Upper lobe of left lung (tissue), 4 donors: ENCODE measurements at regions not wholly inside any gene's neighbourhood (a gene's known extent, or its start where the extent isn't known, plus 50 kb on each side); places are given as distances from the start of the nearest gene placed in this dataset.

Experiments used
- EP300 ChIP-seq, 4 donors: sonication (generic); formaldehyde crosslinking; IDR thresholded peaks; one replicate each; pipeline ENCODE4 v1.5.1; 2017; ENCODE audit warnings: antibody characterized with exemption in 4 of 4, control low read depth in 2 of 4
- POLR2AphosphoS5 ChIP-seq, 2 donors: sonication (generic); formaldehyde crosslinking; IDR thresholded peaks; one replicate each; pipeline ENCODE4 v1.5.1; 2017; ENCODE audit warnings: antibody characterized with exemption in 2 of 2
- TF ChIP-seq, protein P1 (sequence below), 6 experiments: fragments of 450-650 bp in 4 of 6; fragments of 200-600 bp in 2 of 6; sonication (generic) in 2 of 6; IDR thresholded peaks; one replicate each; pipeline ENCODE4 v1.5.1; 2016 to 2019; ENCODE audit warnings: antibody characterized with exemption in 6 of 6

- TF ChIP-seq, protein P1, sequence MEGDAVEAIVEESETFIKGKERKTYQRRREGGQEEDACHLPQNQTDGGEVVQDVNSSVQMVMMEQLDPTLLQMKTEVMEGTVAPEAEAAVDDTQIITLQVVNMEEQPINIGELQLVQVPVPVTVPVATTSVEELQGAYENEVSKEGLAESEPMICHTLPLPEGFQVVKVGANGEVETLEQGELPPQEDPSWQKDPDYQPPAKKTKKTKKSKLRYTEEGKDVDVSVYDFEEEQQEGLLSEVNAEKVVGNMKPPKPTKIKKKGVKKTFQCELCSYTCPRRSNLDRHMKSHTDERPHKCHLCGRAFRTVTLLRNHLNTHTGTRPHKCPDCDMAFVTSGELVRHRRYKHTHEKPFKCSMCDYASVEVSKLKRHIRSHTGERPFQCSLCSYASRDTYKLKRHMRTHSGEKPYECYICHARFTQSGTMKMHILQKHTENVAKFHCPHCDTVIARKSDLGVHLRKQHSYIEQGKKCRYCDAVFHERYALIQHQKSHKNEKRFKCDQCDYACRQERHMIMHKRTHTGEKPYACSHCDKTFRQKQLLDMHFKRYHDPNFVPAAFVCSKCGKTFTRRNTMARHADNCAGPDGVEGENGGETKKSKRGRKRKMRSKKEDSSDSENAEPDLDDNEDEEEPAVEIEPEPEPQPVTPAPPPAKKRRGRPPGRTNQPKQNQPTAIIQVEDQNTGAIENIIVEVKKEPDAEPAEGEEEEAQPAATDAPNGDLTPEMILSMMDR (IDR thresholded peaks at IDR 0.05): no peak
- TF ChIP-seq POLR2AphosphoS5 (IDR thresholded peaks at IDR 0.05) (no peak), EP300 (IDR thresholded peaks at IDR 0.05) (no peak)
These were observed 53.1 kb upstream of the C7orf33 start for GRCh38 chr7:148537435-148537834.
